ENCODE measurements at regions not wholly inside any gene's neighbourhood (a gene's known extent, or its start where the extent isn't known, plus 50 kb on each side); places are given as distances from the start of the nearest gene placed in this dataset.

DNA sequence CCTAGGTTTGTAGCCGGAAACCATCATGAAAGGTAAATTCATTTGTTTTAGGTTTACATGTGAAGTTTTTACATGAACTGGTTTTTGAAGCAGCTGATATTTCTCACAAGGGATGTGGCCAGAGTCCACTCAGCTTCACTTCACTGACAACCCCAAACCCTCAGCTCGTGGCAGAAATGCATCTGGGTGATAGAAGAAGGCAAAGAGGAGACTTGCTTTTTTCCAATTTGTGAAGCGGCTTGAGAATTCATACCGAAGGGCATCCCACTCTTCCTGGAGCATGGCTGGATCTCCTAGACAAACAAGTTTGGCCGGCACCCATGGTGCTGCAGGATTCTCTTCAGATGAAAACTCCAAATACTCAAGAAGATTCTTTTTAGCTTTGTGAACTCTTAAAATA lies 392.8 kb upstream of the CNR1 start:
- no peak overlapping the region for H3K4me3 ChIP-seq
- no peaks in the 10 kb centered on the region for H4K20me1 ChIP-seq (ENCODE audit: low read depth)
- H3K4me3 Mint-ChIP-seq = no peak overlapping the region
- no peaks in the 10 kb centered on the region for H3K4me1 ChIP-seq
- no peak overlapping the region for H3K27ac ChIP-seq
- H2AFZ ChIP-seq (replicated peaks) = peak overlapping the region; percentile 68
- no peaks in the 10 kb centered on the region for H3K36me3 Mint-ChIP-seq
- H3K27ac Mint-ChIP-seq = no peak overlapping the region
- DNase-seq (ENCODE audit: low spot score) = no peak
- H3K36me3 ChIP-seq = no peaks in the 10 kb centered on the region
- TF ChIP-seq CTCF (IDR thresholded peaks at IDR 0.05) = no peak
- no peak for TF ChIP-seq EZH2 (IDR thresholded peaks at IDR 0.05)
- no peak for TF ChIP-seq EZH2phosphoT487 (IDR thresholded peaks at IDR 0.05)
- no peak overlapping the region for H3K9ac ChIP-seq
- H3K4me1 Mint-ChIP-seq = peaks cover 24% of the 10 kb centered on the region
- H3F3A ChIP-seq (ENCODE audit: low read depth) = no peaks in the 10 kb centered on the region
- no peak overlapping the region for H3K4me2 ChIP-seq
- no peaks in the 10 kb centered on the region for H3K27me3 ChIP-seq
- H3K27me3 Mint-ChIP-seq (ENCODE audit: insufficient read depth, low read depth) = peaks cover 10% of the 10 kb centered on the region
- no peaks in the 10 kb centered on the region for H3K9me3 ChIP-seq (ENCODE audit: low read depth)
- no peaks in the 10 kb centered on the region for H3K9me3 Mint-ChIP-seq
- H3K79me2 ChIP-seq (ENCODE audit: low read depth) = no peaks in the 10 kb centered on the region

DNA sequence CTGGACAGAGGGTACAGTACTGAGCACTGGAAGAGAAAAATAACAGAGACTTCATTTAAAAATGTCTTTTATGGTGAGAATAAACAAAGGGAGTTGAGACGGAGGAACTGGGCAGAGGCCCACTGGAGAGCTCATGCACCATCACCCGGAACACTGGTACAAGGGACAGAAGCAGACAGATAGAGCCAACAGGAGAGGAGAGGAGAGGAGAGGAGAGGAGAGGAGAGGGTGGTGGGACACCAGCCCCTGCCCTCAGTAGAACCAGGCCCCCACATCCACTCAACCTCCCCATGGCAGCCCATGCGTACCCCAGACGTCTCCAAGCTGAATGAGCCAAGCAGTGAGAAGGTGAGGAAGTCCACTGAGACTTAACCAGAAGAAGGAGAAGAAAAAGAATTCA lies 390.5 kb upstream of the CNR1 start:
- no peaks in the 10 kb centered on the region for H3K36me3 ChIP-seq
- H3K4me3 Mint-ChIP-seq = no peak overlapping the region
- no peak overlapping the region for H3K4me2 ChIP-seq
- H3K4me1 ChIP-seq = no peaks in the 10 kb centered on the region
- no peak for DNase-seq (ENCODE audit: low spot score)
- no peak overlapping the region for H2AFZ ChIP-seq (replicated peaks)
- H3K9ac ChIP-seq = no peak overlapping the region
- no peaks in the 10 kb centered on the region for H4K20me1 ChIP-seq (ENCODE audit: low read depth)
- H3K27me3 ChIP-seq = no peaks in the 10 kb centered on the region
- no peak for TF ChIP-seq CTCF (IDR thresholded peaks at IDR 0.05)
- no peak for TF ChIP-seq EZH2phosphoT487 (IDR thresholded peaks at IDR 0.05)
- TF ChIP-seq EZH2 (IDR thresholded peaks at IDR 0.05) = no peak
- H3K4me3 ChIP-seq = no peak overlapping the region
- no peaks in the 10 kb centered on the region for H3K9me3 ChIP-seq (ENCODE audit: low read depth)
- H3K9me3 Mint-ChIP-seq = no peaks in the 10 kb centered on the region
- no peaks in the 10 kb centered on the region for H3F3A ChIP-seq (ENCODE audit: low read depth)
- H3K4me1 Mint-ChIP-seq = peaks cover 10% of the 10 kb centered on the region
- no peak overlapping the region for H3K27ac ChIP-seq
- no peaks in the 10 kb centered on the region for H3K79me2 ChIP-seq (ENCODE audit: low read depth)
- H3K27me3 Mint-ChIP-seq (ENCODE audit: insufficient read depth, low read depth) = peaks cover 9% of the 10 kb centered on the region
- no peaks in the 10 kb centered on the region for H3K36me3 Mint-ChIP-seq
- H3K27ac Mint-ChIP-seq = no peak overlapping the region

DNA sequence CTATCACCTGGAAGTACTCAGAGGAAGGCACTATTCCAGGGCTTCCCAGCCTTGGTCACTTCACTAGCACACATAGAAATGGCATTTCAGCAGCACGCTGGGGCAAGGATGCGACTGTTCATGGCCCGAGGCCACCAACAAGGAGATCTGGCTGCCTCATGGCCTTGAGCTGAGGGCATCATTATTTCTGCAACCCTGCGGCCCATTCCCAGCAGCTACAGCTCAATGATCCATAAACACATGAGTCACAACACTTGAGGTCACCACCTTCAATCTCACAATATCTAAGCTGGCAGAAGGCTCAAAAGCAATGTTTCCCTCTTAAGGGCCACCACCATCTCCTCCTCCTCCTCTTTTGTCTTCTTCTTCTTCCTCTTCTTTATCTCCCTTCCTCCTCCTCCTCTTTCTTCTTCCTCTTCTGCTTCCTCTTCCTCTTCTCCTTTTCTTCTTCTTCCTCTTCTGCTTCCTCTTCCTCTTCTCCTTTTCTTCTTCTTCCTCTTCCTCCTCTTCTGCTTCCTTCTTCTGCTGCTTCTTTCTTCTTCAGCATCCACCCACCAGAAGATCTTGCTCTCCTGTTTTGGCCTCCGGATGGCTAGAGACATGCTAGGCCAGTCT lies 382.9 kb upstream of the CNR1 start:
- Mint-ChIP-seq H3K27me3 (ENCODE audit: insufficient read depth, low read depth) (peaks cover 11% of the 10 kb centered on the region), H3K27ac (no peak overlapping the region), H3K4me3 (no peak overlapping the region), H3K36me3 (no peaks in the 10 kb centered on the region), H3K9me3 (no peaks in the 10 kb centered on the region), H3K4me1 (peaks cover 6% of the 10 kb centered on the region)
- H3K79me2 ChIP-seq (ENCODE audit: low read depth) = no peaks in the 10 kb centered on the region
- H3F3A ChIP-seq (ENCODE audit: low read depth) = no peaks in the 10 kb centered on the region
- DNase-seq (ENCODE audit: low spot score) = no peak
- no peaks in the 10 kb centered on the region for H4K20me1 ChIP-seq (ENCODE audit: low read depth)
- H3K4me2 ChIP-seq = no peak overlapping the region
- no peaks in the 10 kb centered on the region for H3K36me3 ChIP-seq
- no peak overlapping the region for H2AFZ ChIP-seq (replicated peaks)
- no peaks in the 10 kb centered on the region for H3K9me3 ChIP-seq (ENCODE audit: low read depth)
- TF ChIP-seq EZH2phosphoT487 (IDR thresholded peaks at IDR 0.05) (no peak), EZH2 (IDR thresholded peaks at IDR 0.05) (no peak), CTCF (IDR thresholded peaks at IDR 0.05) (no peak)
- H3K4me1 ChIP-seq = no peaks in the 10 kb centered on the region
- no peak overlapping the region for H3K9ac ChIP-seq
- no peaks in the 10 kb centered on the region for H3K27me3 ChIP-seq
- H3K27ac ChIP-seq = no peak overlapping the region
- H3K4me3 ChIP-seq = no peak overlapping the region

Measured in neural progenitor cell (in vitro differentiated cells).